Gastrocnemius medialis (tissue), 4 donors: ENCODE measurements at regions not wholly inside any gene's neighbourhood (a gene's known extent, or its start where the extent isn't known, plus 50 kb on each side); places are given as distances from the start of the nearest gene placed in this dataset.

Experiments
- ATAC-seq, 2 donors: fragments of 150-250 bp; one replicate each; pipeline ENCODE4 v1.9.1; 2016
- DNase-seq, 2 donors: peaks; one replicate each; pipeline ENCODE4 v3.0.0-alpha.2; 2019
- H3K27ac ChIP-seq, 4 donors: fragments of 200-600 bp; sonication (generic); 1 replicate in 1 of 4; 2 replicates in 3 of 4; pipeline ENCODE4 v1.5.1; 2016 to 2018; ENCODE audit warnings: mild to moderate bottlenecking in 2 of 4, moderate library complexity in 1 of 4
- H3K27me3 ChIP-seq, 3 donors: fragments of 200-600 bp; sonication (generic) in 2 of 3; 1 replicate in 1 of 3; 2 replicates in 2 of 3; pipeline versions ENCODE4 v1.5.1 to v1.6.0; 2016 to 2019; ENCODE audit warnings: mild to moderate bottlenecking in 1 of 3, moderate library complexity in 1 of 3
- H3K36me3 ChIP-seq, 2 donors: fragments of 200-600 bp; sonication (generic) in 1 of 2; one replicate each; pipeline ENCODE4 v1.5.1; 2017 to 2018
- H3K4me1 ChIP-seq, 2 donors: fragments of 200-600 bp; sonication (generic) in 1 of 2; one replicate each; pipeline ENCODE4 v1.5.1; 2016 to 2017; ENCODE audit warnings: mild to moderate bottlenecking in 2 of 2
- H3K4me3 ChIP-seq, 4 donors: fragments of 200-600 bp; sonication (generic) in 3 of 4; 1 replicate in 1 of 4; 2 replicates in 3 of 4; pipeline ENCODE4 v1.5.1; 2016 to 2019; ENCODE audit warnings: mild to moderate bottlenecking in 2 of 4
- H3K9me3 ChIP-seq, 3 donors: fragments of 200-600 bp; sonication (generic) in 2 of 3; 1 replicate in 1 of 3; 2 replicates in 2 of 3; pipeline ENCODE4 v1.5.1; 2016 to 2019
- POLR2A ChIP-seq, 2 donors: fragments of 450-650 bp; IDR thresholded peaks; one replicate each; pipeline ENCODE4 v1.6.1; 2017; ENCODE audit warnings: antibody characterized with exemption in 2 of 2, mild to moderate bottlenecking in 2 of 2, moderate library complexity in 2 of 2
- in situ Hi-C, 4 donors: fragments of 200-750 bp; cut with MboI; loops; one replicate each; pipeline versions ENCODE4 v1.15.0 to v1.8.0; 2017; ENCODE audit warnings: low sequenced_read_pairs in 4 of 4
- intact Hi-C: fragments of 100-400 bp; cut with DNase I; formaldehyde crosslinking; loops from one replicate; pipeline ENCODE4 v1.15.1; 2023; ENCODE audit warnings: low total_unique reads
- TF ChIP-seq, protein P1 (sequence below), 5 experiments: fragments of 450-650 bp in 3 of 5; fragments of 200-600 bp in 2 of 5; sonication (generic) in 2 of 5; IDR thresholded peaks in 4 of 5; conservative IDR thresholded peaks in 1 of 5; 1 replicate in 4 of 5; 2 replicates in 1 of 5; pipeline ENCODE4 v1.5.1; 2016 to 2019; ENCODE audit warnings: antibody characterized with exemption in 5 of 5, mild to moderate bottlenecking in 3 of 5, moderate library complexity in 3 of 5

DNA sequence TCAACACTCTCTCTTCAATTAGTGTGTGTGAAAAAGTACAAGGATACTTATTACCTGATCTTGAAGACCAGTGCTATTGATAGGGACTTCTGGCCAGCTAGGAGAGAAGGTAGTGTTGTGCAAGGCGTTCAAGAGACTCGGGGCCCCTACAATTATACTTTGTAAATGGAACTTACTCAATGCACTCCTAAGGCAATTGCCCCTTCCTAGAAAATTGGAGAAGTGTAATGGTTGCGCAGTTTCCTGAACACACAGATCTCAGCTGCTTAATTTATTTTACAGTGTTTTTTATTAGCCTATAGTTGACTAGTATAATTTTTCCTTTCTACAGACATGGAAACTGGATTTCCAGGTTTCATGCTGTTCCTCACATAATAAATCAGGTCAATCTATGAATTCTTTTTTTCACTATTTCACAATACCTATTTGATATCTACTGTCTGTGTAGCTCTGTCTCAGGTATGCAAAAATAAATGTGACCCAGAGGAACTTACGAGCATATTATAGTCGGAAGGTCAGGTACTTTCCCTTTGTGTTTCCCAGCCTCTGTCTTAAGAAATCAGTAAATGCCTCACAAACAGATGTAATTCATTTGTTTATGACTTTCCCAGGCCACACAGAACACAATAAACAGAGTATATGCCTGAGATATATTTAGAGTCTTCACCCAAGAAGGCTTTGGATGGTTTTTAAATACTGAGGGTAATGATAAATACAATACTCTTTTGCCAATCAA, 89.1 kb upstream of the TET2 start:
- H3K4me1 ChIP-seq = peaks cover 9 to 10% of the 10 kb centered on the region in 2 donors
- in situ Hi-C loops = no loop called here
- DNase-seq (no peak), ATAC-seq (no peak)
- TF ChIP-seq, protein P1, sequence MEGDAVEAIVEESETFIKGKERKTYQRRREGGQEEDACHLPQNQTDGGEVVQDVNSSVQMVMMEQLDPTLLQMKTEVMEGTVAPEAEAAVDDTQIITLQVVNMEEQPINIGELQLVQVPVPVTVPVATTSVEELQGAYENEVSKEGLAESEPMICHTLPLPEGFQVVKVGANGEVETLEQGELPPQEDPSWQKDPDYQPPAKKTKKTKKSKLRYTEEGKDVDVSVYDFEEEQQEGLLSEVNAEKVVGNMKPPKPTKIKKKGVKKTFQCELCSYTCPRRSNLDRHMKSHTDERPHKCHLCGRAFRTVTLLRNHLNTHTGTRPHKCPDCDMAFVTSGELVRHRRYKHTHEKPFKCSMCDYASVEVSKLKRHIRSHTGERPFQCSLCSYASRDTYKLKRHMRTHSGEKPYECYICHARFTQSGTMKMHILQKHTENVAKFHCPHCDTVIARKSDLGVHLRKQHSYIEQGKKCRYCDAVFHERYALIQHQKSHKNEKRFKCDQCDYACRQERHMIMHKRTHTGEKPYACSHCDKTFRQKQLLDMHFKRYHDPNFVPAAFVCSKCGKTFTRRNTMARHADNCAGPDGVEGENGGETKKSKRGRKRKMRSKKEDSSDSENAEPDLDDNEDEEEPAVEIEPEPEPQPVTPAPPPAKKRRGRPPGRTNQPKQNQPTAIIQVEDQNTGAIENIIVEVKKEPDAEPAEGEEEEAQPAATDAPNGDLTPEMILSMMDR (IDR thresholded peaks at IDR 0.05 in 4 of 5, conservative IDR thresholded peaks at IDR 0.05 in 1 of 5) = no peak
- no peak for TF ChIP-seq POLR2A (IDR thresholded peaks at IDR 0.05)
- no peak overlapping the region for H3K4me3 ChIP-seq
- no peaks in the 10 kb centered on the region for H3K36me3 ChIP-seq
- H3K27me3 ChIP-seq = no peaks in the 10 kb centered on the region
- H3K27ac ChIP-seq = no peak overlapping the region
- intact Hi-C loops = no loop called here
- no peaks in the 10 kb centered on the region for H3K9me3 ChIP-seq

DNA sequence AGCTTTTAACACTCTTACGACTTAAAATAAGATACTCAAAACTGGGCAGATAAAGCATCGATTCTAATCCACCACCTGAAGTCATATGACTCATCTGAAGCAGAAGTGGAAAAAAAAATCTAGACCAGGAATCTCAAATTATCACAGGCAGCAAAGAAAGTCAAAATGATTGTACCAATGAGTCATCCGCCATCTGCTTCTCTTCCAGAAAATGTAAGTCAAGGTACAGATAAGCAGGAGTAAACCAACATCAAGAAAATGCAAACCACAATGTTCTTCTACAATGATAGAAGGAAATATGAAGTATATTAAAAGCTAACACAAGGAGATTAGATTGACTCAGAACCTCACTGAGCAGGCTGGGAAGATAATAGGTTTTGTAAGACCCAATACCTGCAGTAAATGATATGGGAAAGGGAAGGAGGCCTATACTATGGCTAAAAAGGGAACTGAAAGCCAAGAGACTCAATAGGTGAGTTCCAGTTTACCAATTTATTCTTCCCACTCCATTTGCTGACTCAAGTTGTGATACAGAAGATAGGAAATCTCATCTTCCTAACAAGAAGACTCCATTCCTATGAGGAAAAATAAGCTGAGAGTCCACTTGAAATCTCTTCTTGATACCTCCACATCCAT, 88.4 kb upstream of the TET2 start:
- in situ Hi-C loops = no loop called here

DNA sequence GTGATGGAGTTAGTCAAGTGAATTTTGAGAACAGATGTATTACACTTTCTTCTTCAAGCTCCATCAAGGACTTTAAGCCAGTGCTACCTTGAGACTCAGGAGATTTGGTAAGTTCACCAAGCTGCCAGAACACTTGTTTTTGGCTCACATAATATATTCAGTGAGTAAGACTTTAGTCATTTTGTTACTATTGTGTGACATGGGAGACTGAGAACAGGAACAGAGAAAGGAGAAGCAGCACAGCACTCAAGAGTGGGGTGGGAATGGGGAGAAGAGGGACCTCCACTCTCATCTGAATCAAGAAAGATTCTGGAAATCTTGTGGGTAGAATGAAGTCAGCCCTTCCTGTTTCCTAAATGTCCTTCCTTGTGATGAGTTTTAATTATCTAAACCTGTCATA, 87.3 kb upstream of the TET2 start:
- Histone ChIP-seq H3K4me3 (no peak overlapping the region), H3K36me3 (no peaks in the 10 kb centered on the region), H3K27me3 (no peaks in the 10 kb centered on the region), H3K9me3 (no peaks in the 10 kb centered on the region), H3K4me1 (peaks cover 9 to 10% of the 10 kb centered on the region in 2 donors), H3K27ac (no peak overlapping the region)
- in situ Hi-C loops (no loop called here), intact Hi-C loops (no loop called here)
- DNase-seq (no peak), ATAC-seq (no peak)
- TF ChIP-seq POLR2A (IDR thresholded peaks at IDR 0.05) = no peak
- TF ChIP-seq, protein P1 (IDR thresholded peaks at IDR 0.05 in 4 of 5, conservative IDR thresholded peaks at IDR 0.05 in 1 of 5) = no peak

More for the DNA sequence above, 88.4 kb upstream of the TET2 start:
- DNase-seq (no peak), ATAC-seq (no peak)
- TF ChIP-seq POLR2A (IDR thresholded peaks at IDR 0.05) = no peak
- TF ChIP-seq, protein P1 (IDR thresholded peaks at IDR 0.05 in 4 of 5, conservative IDR thresholded peaks at IDR 0.05 in 1 of 5) = no peak
- Histone ChIP-seq H3K27me3 (no peaks in the 10 kb centered on the region), H3K27ac (no peak overlapping the region), H3K4me1 (peaks cover 9 to 10% of the 10 kb centered on the region in 2 donors), H3K4me3 (no peak overlapping the region), H3K9me3 (no peaks in the 10 kb centered on the region), H3K36me3 (no peaks in the 10 kb centered on the region)
- intact Hi-C loops = no loop called here

DNA sequence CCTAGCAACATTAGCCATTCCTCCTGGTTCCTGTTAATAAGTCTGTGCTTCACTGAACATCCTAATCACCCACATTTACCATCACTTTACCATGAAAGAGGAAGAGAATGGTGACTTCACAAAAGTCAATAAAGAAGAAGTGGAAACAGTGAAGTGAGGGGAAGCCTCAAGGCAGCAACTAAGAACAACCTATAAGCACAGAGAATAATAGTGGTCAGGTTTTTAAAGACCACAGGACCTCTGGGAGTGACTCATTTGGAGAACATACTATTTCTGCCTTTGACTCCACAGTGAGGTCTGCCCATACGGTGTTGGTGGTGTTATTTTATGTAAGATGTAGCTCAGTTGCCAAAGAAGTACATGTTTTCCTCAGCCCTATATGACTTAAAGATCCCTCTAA, 86.0 kb upstream of the TET2 start:
- DNase-seq (no peak), ATAC-seq (no peak)
- Histone ChIP-seq H3K36me3 (no peaks in the 10 kb centered on the region), H3K9me3 (no peaks in the 10 kb centered on the region), H3K4me1 (peaks cover 9 to 10% of the 10 kb centered on the region in 2 donors), H3K27ac (no peak overlapping the region), H3K27me3 (no peaks in the 10 kb centered on the region), H3K4me3 (no peak overlapping the region)
- TF ChIP-seq POLR2A (IDR thresholded peaks at IDR 0.05) = no peak
- TF ChIP-seq, protein P1 (IDR thresholded peaks at IDR 0.05 in 4 of 5, conservative IDR thresholded peaks at IDR 0.05 in 1 of 5) = no peak
- in situ Hi-C loops = no loop called here
- intact Hi-C loops = no loop called here
